Adipocyte (in vitro differentiated cells): ENCODE measurements at regions not wholly inside any gene's neighbourhood (a gene's known extent, or its start where the extent isn't known, plus 50 kb on each side); places are given as distances from the start of the nearest gene placed in this dataset.
"Not testable (repeated sequence)": the region's sequence is repeated elsewhere in the genome, so short reads cannot be mapped to it uniquely, and the experiment has no call there.

Source experiments
- DNase-seq: peaks from one replicate; pipeline ENCODE4 v3.0.0-alpha.2; 2015; ENCODE audit warnings: low read depth
- H3K27me3 ChIP-seq: replicated peaks from 2 replicates; pipeline ENCODE4 v1.7.0; 2013; ENCODE audit warnings: mild to moderate bottlenecking, low read length, moderate library complexity; ENCODE audit not compliant: control insufficient read depth, insufficient read depth
- H3K36me3 ChIP-seq: 2 replicates; pipeline ENCODE4 v1.7.0; 2013; ENCODE audit warnings: low read length, mild to moderate bottlenecking, moderate library complexity; ENCODE audit not compliant: control insufficient read depth, insufficient read depth, severe bottlenecking
- H3K4me1 ChIP-seq: 2 replicates; pipeline ENCODE4 v1.7.0; 2013; ENCODE audit warnings: mild to moderate bottlenecking, low read length, moderate library complexity; ENCODE audit not compliant: control insufficient read depth, insufficient read depth
- H3K4me3 ChIP-seq: 2 replicates; pipeline ENCODE4 v1.7.0; 2013; ENCODE audit warnings: mild to moderate bottlenecking, low read length, moderate library complexity
- H3K9ac ChIP-seq: 2 replicates; pipeline ENCODE4 v1.7.0; 2013; ENCODE audit warnings: mild to moderate bottlenecking, low read length, moderate library complexity
- H3K9me3 ChIP-seq: 2 replicates; pipeline ENCODE4 v1.7.0; 2013; ENCODE audit warnings: mild to moderate bottlenecking, low read length, moderate library complexity; ENCODE audit not compliant: control insufficient read depth

GRCh38 chr6:110547266-110547964 is 71.0 kb upstream of the SLC22A16 start:
- Histone ChIP-seq H3K36me3 (no peaks in the 10 kb centered on the region), H3K4me3 (no peak overlapping the region), H3K9ac (no peak overlapping the region), H3K9me3 (peaks cover 13% of the 10 kb centered on the region), H3K4me1 (peaks cover 8% of the 10 kb centered on the region), H3K27me3 (no peaks in the 10 kb centered on the region)
- DNase-seq = peak; percentile 22

DNA sequence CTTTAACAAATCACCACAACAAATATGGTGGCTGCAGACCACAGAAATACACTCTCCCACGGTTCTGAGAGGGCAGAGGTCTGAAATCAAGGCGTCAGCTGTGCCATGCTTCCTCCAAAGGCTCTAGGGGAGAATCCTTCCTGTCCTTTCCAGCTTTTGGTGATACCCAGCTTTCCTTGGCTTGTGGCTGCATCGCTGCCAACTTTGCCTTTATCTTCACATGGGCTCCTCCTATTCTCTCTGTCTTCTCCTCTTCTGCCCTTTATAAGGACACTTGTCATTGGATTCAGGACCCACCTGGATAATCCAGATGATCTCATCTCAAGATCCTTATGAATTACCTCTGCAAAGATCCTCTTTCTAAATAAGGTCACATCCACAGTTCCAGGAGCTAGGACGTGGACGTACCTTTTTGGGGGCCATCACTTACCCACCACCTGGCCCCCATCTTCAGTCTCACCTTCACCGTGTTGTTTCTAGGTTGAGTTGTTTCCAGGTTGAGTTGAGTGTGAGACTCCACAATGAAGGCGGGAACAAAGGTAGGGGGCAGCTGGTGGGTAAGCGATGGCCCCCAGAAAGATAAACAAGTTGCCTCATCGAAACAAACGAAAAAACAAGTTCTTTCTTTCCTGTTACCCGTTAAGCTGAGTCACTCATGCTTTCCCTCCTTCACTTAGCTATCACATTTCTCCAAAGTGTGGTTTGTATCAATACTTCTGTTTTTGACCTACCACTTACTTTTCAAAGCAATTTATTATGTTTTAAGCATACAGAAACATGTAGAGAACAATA is 68.9 kb upstream of the SLC22A16 start:
- no peaks in the 10 kb centered on the region for H3K36me3 ChIP-seq
- H3K9ac ChIP-seq = no peak overlapping the region
- H3K9me3 ChIP-seq = peaks cover 4% of the 10 kb centered on the region
- no peak overlapping the region for H3K4me3 ChIP-seq
- no peaks in the 10 kb centered on the region for H3K27me3 ChIP-seq
- no peak for DNase-seq
- H3K4me1 ChIP-seq = peaks cover 18% of the 10 kb centered on the region

GRCh38 chr6:110544472-110544871 is 68.1 kb upstream of the SLC22A16 start:
- no peak for DNase-seq
- Histone ChIP-seq H3K36me3 (no peaks in the 10 kb centered on the region), H3K4me3 (peak overlapping the region; percentile 2), H3K9ac (no peak overlapping the region), H3K9me3 (peaks cover 4% of the 10 kb centered on the region), H3K4me1 (peaks cover 18% of the 10 kb centered on the region), H3K27me3 (no peaks in the 10 kb centered on the region)

GRCh38 chr6:110543106-110543505 is 66.7 kb upstream of the SLC22A16 start:
- Histone ChIP-seq H3K9ac (no peak overlapping the region), H3K4me1 (peaks cover 18% of the 10 kb centered on the region), H3K9me3 (peaks cover 4% of the 10 kb centered on the region), H3K27me3 (no peaks in the 10 kb centered on the region), H3K4me3 (no peak overlapping the region), H3K36me3 (no peaks in the 10 kb centered on the region)
- no peak for DNase-seq

GRCh38 chr6:110542311-110543024 is 66.1 kb upstream of the SLC22A16 start:
- H3K27me3 ChIP-seq = no peaks in the 10 kb centered on the region
- peaks cover 23% of the 10 kb centered on the region for H3K4me1 ChIP-seq
- peaks cover 4% of the 10 kb centered on the region for H3K9me3 ChIP-seq
- no peaks in the 10 kb centered on the region for H3K36me3 ChIP-seq
- H3K9ac ChIP-seq = no peak overlapping the region
- peak; percentile 42 for DNase-seq
- H3K4me3 ChIP-seq = peak overlapping the region; percentile 46

DNA sequence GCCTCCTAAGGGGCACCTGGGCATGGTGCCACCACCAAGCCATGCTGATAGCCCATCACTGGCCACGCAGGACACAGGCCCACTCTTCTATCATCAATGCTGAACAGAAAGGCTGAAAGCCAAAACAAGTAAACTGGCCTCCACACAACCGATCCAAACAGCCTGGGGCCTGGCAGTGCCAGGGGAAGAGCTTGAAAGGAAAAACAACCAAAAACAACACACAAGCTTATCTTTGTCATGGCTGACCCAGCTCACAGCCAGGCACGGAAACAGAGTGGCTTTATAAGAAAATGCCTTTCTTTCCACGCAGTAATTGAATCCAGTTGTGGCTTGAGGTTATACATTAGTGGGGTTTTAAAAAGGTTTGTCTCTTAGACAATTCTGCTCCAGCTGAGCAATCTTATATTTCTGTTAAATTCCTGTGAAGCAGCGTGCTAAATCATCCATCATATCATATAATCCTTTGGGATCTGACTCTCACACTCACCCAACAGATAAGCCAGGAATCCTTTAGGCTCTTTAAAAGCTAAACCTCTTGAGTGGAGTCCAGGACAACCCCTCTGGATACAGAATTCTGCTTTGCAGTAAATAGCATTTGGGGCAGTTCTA is 65.4 kb upstream of the SLC22A16 start:
- peaks cover 4% of the 10 kb centered on the region for H3K9me3 ChIP-seq
- peak; percentile 61 for DNase-seq
- no peaks in the 10 kb centered on the region for H3K36me3 ChIP-seq
- H3K27me3 ChIP-seq = no peaks in the 10 kb centered on the region
- no peak overlapping the region for H3K9ac ChIP-seq
- H3K4me3 ChIP-seq = peak overlapping the region; percentile 46
- H3K4me1 ChIP-seq = peaks cover 28% of the 10 kb centered on the region

DNA sequence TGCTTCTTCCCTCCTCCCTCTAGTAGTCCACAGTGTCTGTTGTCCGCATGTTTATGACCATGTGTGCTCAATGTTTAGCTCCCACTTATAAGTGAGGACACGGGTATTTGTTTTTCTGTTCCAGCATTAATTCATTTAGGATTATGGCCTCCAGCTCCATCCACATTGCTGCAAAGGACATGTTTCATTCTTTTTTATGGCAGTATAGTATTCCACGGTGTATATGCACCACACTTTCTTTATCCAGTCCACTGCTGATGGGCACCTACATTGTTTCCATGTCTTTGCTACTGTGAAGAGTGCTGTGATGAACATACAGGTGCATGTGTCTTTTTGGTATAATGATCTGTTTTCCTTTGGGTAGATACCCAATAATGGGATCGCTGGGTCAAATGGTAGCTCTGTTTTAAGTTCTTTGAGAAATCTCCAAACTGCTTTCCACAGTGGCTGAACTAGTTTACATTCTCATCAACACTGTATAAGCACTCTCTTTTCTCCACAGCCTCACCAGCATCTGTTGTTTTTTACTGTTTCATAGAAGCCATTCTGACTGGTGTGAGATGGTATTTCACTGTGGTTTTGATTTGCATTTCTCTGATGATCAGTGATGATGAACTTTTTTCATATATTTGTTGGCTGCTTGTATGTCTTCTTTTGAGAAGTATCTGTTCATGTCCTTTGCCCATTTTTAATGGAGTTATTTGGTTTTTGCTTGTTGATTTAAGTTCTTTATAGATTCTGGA is 63.0 kb upstream of the SLC22A16 start:
- not testable (repeated sequence) for H3K9ac ChIP-seq, DNase-seq, H3K9me3 ChIP-seq, H3K4me3 ChIP-seq, H3K27me3 ChIP-seq, H3K36me3 ChIP-seq
- H3K4me1 ChIP-seq = peaks cover 32% of the 10 kb centered on the region

DNA sequence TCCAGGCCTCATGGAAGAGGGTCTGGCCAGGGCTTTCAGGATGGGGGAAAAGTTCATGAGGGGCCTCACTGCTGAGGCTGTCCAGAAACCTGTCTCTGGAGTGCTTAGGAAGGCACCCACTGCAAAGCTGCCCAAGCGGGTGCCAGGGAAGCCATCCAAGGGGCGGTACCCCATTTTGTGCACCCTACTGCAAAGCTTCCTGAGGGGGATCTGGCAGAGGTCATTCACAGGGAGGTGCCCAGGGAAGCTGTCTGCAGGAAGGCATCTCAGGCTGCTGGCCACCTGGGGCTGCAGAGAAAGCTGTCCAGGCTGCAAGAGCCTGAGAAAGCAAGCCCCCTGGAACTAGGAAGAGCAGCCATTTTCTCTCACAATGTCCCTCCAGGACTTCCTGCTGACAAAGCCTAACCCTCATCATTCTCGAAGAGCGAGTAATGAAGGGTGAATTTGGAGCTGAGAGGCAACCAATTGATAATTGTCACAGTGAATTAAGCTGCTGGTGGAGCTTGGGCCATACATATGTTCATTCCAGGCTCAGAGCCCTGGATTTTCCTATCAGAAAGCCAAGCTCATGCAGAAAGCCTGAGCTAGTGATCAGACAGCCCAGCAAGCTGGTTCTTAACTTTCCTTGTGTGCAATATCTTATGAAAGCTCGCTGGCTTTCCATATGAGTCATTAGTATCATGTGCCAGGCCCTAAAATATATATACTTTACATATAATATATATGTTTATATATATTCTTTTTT is 62.2 kb upstream of the SLC22A16 start:
- no peaks in the 10 kb centered on the region for H3K27me3 ChIP-seq
- no peaks in the 10 kb centered on the region for H3K9me3 ChIP-seq
- H3K36me3 ChIP-seq = no peaks in the 10 kb centered on the region
- no peak overlapping the region for H3K9ac ChIP-seq
- peaks cover 32% of the 10 kb centered on the region for H3K4me1 ChIP-seq
- H3K4me3 ChIP-seq = no peak overlapping the region
- DNase-seq = no peak

DNA sequence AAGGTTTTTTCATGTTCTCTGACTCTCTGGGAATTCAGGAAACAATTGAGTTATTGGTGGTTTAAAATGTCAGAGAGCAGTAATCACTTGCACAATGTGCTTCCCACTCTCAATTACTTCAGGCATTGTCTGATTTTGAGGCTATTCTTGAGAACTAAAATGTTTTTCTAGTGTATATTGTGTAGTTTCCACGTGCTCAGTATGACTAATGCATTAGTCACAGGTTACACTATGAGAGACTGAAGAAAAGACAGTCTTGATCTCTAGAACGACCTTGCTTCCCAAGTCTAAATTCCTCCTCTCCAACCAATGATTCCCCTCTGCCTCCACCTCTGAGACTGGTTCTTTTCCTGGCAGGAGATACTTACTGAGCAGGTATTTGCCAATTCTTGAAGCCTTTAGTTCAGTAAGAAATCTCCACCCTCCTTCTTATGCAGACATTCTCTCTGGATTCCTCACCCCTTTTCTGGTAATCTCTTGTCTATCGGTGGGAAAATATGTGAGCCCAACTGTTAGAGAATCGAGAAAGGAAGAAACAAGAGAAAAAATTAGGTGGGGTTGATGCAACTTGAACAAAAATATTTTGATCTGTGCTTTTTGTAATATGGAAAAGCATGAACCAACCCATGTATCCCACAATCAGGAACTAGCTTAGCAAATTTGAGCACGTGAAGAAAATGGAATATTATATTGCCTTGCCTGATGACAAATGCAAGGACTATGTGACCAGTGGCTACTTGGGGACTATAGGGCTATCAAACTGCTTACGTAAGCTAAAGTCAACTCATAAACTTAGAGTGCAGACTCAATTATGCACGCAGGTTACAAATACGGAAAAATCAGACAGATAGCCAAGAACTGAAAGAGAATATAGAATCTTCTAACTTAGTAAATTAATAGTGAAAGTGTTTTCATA is 61.1 kb upstream of the SLC22A16 start:
- no peaks in the 10 kb centered on the region for H3K9me3 ChIP-seq
- no peaks in the 10 kb centered on the region for H3K36me3 ChIP-seq
- H3K4me1 ChIP-seq = peaks cover 25% of the 10 kb centered on the region
- H3K9ac ChIP-seq = peak overlapping the region; percentile 13
- peak; percentile 89 for DNase-seq
- no peaks in the 10 kb centered on the region for H3K27me3 ChIP-seq
- peak overlapping the region; percentile 37 for H3K4me3 ChIP-seq
